ENCODE measurements at regions not wholly inside any gene's neighbourhood (a gene's known extent, or its start where the extent isn't known, plus 50 kb on each side); places are given as distances from the start of the nearest gene placed in this dataset.

DNA sequence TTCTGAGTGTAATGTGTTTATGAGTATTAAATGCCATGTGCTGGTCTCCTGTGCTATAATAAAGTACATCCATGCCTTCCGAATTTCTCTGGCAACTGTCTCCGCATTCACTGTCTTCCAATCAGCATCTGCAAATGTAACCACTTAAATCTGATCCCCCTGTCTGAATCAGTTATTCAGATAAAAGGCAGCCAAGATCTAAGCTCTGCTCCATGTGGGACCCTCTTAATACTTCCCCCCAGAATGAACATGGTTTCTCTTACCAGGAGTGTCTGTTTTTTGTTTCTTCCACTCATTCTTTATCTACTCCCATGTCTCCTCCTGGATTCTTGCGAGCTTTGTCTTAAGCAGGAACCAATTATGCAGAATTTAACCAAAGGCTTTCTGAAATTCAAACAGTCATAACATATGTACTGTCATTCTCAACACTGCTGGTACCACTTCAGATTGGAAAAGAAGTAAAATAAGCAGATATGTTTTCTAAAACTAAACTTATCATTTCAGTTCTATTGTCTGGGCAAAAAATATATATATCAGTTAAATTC, 996.7 kb upstream of the FLRT2 start:
- TF ChIP-seq EZH2 (IDR thresholded peaks at IDR 0.05) (no peak), POLR2AphosphoS5 (IDR thresholded peaks at IDR 0.05; ENCODE audit: borderline replicate concordance, low read depth, low read length) (no peak), FOXP2 (optimal IDR thresholded peaks at IDR 0.05; ENCODE audit: control extremely low read depth, extremely low read length, insufficient read depth) (no peak)
